ENCODE measurements at regions not wholly inside any gene's neighbourhood (a gene's known extent, or its start where the extent isn't known, plus 50 kb on each side); places are given as distances from the start of the nearest gene placed in this dataset.

DNA sequence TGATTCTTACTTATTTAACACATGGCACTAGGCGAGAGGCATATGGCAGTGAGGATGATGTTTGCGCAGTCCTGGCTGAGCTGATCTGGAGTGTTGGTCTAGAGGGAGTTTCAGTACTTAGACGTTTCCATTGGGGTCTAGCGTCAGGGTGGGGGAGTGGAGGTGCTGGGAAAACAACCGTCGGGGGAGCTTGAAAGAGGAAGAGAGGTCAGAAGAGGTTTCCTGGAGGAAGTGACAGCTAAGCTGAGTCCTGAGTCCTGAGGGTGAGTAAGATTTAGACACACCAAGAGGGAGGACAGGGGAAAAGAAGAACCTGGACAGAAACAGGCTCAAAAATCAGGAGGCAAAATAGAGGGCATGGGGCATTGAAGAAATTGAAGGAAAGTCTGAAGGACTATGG, 81.4 kb downstream of the ALOX5AP start:
- Histone ChIP-seq H3K4me3 (no peak overlapping the region), H3K36me3 (no peaks in the 10 kb centered on the region), H3K27me3 (no peaks in the 10 kb centered on the region), H3K4me1 (no peaks in the 10 kb centered on the region), H3K27ac (no peak overlapping the region), H3K9me3 (no peaks in the 10 kb centered on the region)
- 48 to 64% methylated on average over 6 of the region's 6 CpGs for WGBS, 2 donors
- ATAC-seq (ENCODE audit: low FRiP score in 2 of 2) (no peak), DNase-seq (no peak)
- no peak for TF ChIP-seq EP300 (IDR thresholded peaks at IDR 0.05)
- TF ChIP-seq POLR2A (IDR thresholded peaks at IDR 0.05) = no peak
- no peak for TF ChIP-seq POLR2AphosphoS5 (IDR thresholded peaks at IDR 0.05)
- TF ChIP-seq CTCF (IDR thresholded peaks at IDR 0.05) = no peak

DNA sequence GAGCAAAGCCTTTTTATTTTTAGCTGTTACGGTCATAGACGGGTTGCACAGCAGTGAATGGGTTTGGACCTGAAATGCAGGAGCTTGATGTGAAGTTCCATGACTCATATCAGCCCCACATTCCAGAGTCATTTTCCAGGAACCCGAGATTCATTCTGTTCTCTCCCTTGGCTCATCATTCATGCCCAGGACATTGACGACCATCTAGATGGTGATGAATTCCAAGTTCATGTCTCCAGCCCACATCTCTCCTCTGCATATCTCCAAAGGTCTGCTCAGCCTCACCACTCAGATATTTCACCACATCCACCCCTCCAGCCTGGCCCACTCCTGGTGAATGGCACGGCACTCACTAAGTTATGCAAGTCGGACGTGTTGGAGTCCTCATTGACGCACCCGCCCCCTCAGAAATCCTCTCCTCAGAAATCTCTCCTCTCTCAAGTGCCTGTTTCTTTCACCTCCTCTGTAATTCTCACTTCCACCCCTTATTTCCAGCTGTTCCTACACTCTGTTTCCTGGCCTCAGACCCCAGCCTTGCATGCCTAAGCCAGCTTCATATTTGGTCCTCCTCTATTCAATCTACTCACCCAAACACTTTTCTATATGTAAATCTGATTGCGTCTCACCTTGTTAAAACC, 83.1 kb downstream of the ALOX5AP start:
- H3K4me3 ChIP-seq = no peak overlapping the region
- DNase-seq (peak in 1 of 2 donors; percentile 42), ATAC-seq (ENCODE audit: low FRiP score in 2 of 2) (peak; percentile 48 to 88)
- no peaks in the 10 kb centered on the region for H3K27me3 ChIP-seq
- no peaks in the 10 kb centered on the region for H3K36me3 ChIP-seq
- WGBS, 2 donors = 76 to 77% methylated on average over 10 of the region's 10 CpGs
- TF ChIP-seq POLR2A (IDR thresholded peaks at IDR 0.05) = no peak
- no peak for TF ChIP-seq CTCF (IDR thresholded peaks at IDR 0.05)
- no peak for TF ChIP-seq EP300 (IDR thresholded peaks at IDR 0.05)
- TF ChIP-seq POLR2AphosphoS5 (IDR thresholded peaks at IDR 0.05) = no peak
- no peaks in the 10 kb centered on the region for H3K9me3 ChIP-seq
- no peaks in the 10 kb centered on the region for H3K4me1 ChIP-seq
- no peak overlapping the region for H3K27ac ChIP-seq

GRCh38 chr13:30819136-30819888, 84.0 kb downstream of the ALOX5AP start:
- no peak for TF ChIP-seq CTCF (IDR thresholded peaks at IDR 0.05)
- TF ChIP-seq POLR2AphosphoS5 (IDR thresholded peaks at IDR 0.05) = no peak
- TF ChIP-seq POLR2A (IDR thresholded peaks at IDR 0.05) = no peak
- TF ChIP-seq EP300 (IDR thresholded peaks at IDR 0.05) = no peak

GRCh38 chr13:30821421-30821820, 84.7 kb upstream of the MEDAG start:
- no peaks in the 10 kb centered on the region for H3K4me1 ChIP-seq
- H3K36me3 ChIP-seq = no peaks in the 10 kb centered on the region
- DNase-seq = no peak
- H3K9me3 ChIP-seq = no peaks in the 10 kb centered on the region
- H3K27me3 ChIP-seq = no peaks in the 10 kb centered on the region
- H3K4me3 ChIP-seq = no peak overlapping the region
- H3K27ac ChIP-seq = no peak overlapping the region
- TF ChIP-seq POLR2A (IDR thresholded peaks at IDR 0.05) (no peak), POLR2AphosphoS5 (IDR thresholded peaks at IDR 0.05) (no peak), EP300 (IDR thresholded peaks at IDR 0.05) (no peak)
- ATAC-seq (ENCODE audit: low FRiP score in 2 of 2) = no peak
- 85 to 94% methylated on average over 2 of the region's 2 CpGs for WGBS, 2 donors

More at GRCh38 chr13:30819136-30819888, 84.0 kb downstream of the ALOX5AP start:
- H3K27me3 ChIP-seq = no peaks in the 10 kb centered on the region
- no peaks in the 10 kb centered on the region for H3K36me3 ChIP-seq
- H3K9me3 ChIP-seq = no peaks in the 10 kb centered on the region
- no peak overlapping the region for H3K4me3 ChIP-seq
- DNase-seq = no peak
- H3K4me1 ChIP-seq = no peaks in the 10 kb centered on the region
- no peak overlapping the region for H3K27ac ChIP-seq
- WGBS, 2 donors = 86% methylated on average over 7 of the region's 7 CpGs
- peak in 1 of 2 donors; percentile 5 for ATAC-seq (ENCODE audit: low FRiP score in 2 of 2)

DNA sequence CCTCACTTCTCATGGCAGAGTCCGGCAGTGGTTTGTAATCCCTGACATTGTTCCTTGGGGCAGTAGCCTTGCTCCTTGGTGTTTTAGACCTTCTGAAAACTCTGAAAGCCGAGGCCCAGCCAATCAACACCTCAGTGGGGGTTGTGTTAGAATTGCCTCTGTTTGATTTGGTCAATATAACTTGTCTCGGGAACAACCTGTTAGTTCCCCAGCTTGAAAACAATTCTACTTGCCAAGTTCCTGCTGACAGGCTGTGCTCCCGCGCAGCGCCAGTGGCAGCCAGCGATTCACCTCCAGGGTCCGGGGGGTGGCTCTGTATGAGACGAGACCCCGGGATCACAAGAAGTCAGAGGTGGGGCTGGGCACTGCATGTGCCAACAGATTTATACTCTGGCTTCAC, 81.4 kb upstream of the MEDAG start:
- DNase-seq (peak in 1 of 2 donors; percentile 64), ATAC-seq (ENCODE audit: low FRiP score in 2 of 2) (no peak)
- Histone ChIP-seq H3K27ac (no peak overlapping the region), H3K4me3 (no peak overlapping the region), H3K36me3 (no peaks in the 10 kb centered on the region), H3K27me3 (no peaks in the 10 kb centered on the region), H3K9me3 (no peaks in the 10 kb centered on the region), H3K4me1 (no peaks in the 10 kb centered on the region)
- 45 to 47% methylated on average over 10 of the region's 10 CpGs for WGBS, 2 donors
- TF ChIP-seq POLR2A (IDR thresholded peaks at IDR 0.05) (no peak), CTCF (IDR thresholded peaks at IDR 0.05) (no peak), EP300 (IDR thresholded peaks at IDR 0.05) (no peak), POLR2AphosphoS5 (IDR thresholded peaks at IDR 0.05) (no peak)

Measured in upper lobe of left lung (tissue), 6 donors.